Transverse colon (tissue), 4 donors: ENCODE measurements at regions not wholly inside any gene's neighbourhood (a gene's known extent, or its start where the extent isn't known, plus 50 kb on each side); places are given as distances from the start of the nearest gene placed in this dataset.

ENCODE experiments used
- DNase-seq: peaks from one replicate; pipeline ENCODE4 v3.0.0-alpha.2; 2019
- H3K27ac ChIP-seq, 4 donors: fragments of 200-600 bp; sonication (generic); 2 replicates each; pipeline ENCODE4 v1.5.1; 2016 to 2018; ENCODE audit warnings: inconsistent platforms in 4 of 4
- H3K27me3 ChIP-seq: fragments of 200-600 bp; sonication (generic); 2 replicates; pipeline ENCODE4 v1.5.1; 2017; ENCODE audit warnings: inconsistent platforms
- H3K36me3 ChIP-seq, 4 donors: fragments of 200-600 bp; sonication (generic); 2 replicates each; pipeline ENCODE4 v1.5.1; 2017 to 2019; ENCODE audit warnings: inconsistent platforms in 4 of 4
- H3K4me1 ChIP-seq, 4 donors: fragments of 200-600 bp; sonication (generic); 2 replicates each; pipeline ENCODE4 v1.5.1; 2017 to 2020; ENCODE audit warnings: inconsistent platforms in 4 of 4
- H3K4me3 ChIP-seq, 4 donors: fragments of 200-600 bp; sonication (generic); 1 replicate in 1 of 4; 2 replicates in 3 of 4; pipeline versions ENCODE4 v1.5.1 to v1.6.1; 2017 to 2019; ENCODE audit warnings: inconsistent platforms in 4 of 4
- H3K9me3 ChIP-seq, 2 donors: fragments of 200-600 bp; sonication (generic); 2 replicates each; pipeline ENCODE4 v1.5.1; 2017 to 2019; ENCODE audit warnings: inconsistent platforms in 2 of 2
- EP300 ChIP-seq: sonication (generic); formaldehyde crosslinking; IDR thresholded peaks from one replicate; pipeline ENCODE4 v1.6.1; 2017; ENCODE audit warnings: antibody characterized with exemption, low read depth
- POLR2A ChIP-seq: fragments of 450-650 bp; IDR thresholded peaks from one replicate; pipeline ENCODE4 v1.6.1; 2016; ENCODE audit warnings: antibody characterized with exemption, mild to moderate bottlenecking, moderate library complexity
- POLR2AphosphoS5 ChIP-seq, 3 donors: sonication (generic); formaldehyde crosslinking; IDR thresholded peaks; one replicate each; pipeline ENCODE4 v1.6.1; 2016; ENCODE audit warnings: antibody characterized with exemption in 3 of 3
- WGBS, 2 donors: methylation state at CpG; one replicate each; pipeline ENCODE4 v1.1.5; 2018; ENCODE audit warnings: low coverage in 1 of 2; 5-methylcytosine and 5-hydroxymethylcytosine counted together
- in situ Hi-C, 4 donors: fragments of 200-750 bp; cut with MboI; loops; one replicate each; pipeline versions ENCODE4 v1.15.0 to v1.15.1; 2017; ENCODE audit warnings: low sequenced_read_pairs in 3 of 4, low pct_ligation_motif_present in 1 of 4, low pct_unique_long_range_greater_than_20kb in 1 of 4
- intact Hi-C: fragments of 100-400 bp; cut with DNase I; formaldehyde crosslinking; loops from one replicate; pipeline ENCODE4 v1.15.1; 2023; ENCODE audit warnings: low total_unique reads
- TF ChIP-seq, protein P1 (sequence below), 5 experiments: fragments of 200-600 bp in 3 of 5; fragments of 450-650 bp in 2 of 5; sonication (generic) in 3 of 5; IDR thresholded peaks; 1 replicate in 2 of 5; 2 replicates in 3 of 5; pipeline ENCODE4 v1.5.1; 2016 to 2017; ENCODE audit warnings: antibody characterized with exemption in 5 of 5, inconsistent platforms in 3 of 5, mild to moderate bottlenecking in 2 of 5, moderate library complexity in 1 of 5

GRCh38 chr1:238826891-238827290, 559.5 kb upstream of the CHRM3 start:
- no peaks in the 10 kb centered on the region for H3K36me3 ChIP-seq
- no peaks in the 10 kb centered on the region for H3K4me1 ChIP-seq
- in situ Hi-C loops, result no loop called here
- intact Hi-C loops, result no loop called here
- H3K27ac ChIP-seq, result no peak overlapping the region
- H3K9me3 ChIP-seq, result peaks cover 0 to 8% of the 10 kb centered on the region in 2 donors
- no peak overlapping the region for H3K4me3 ChIP-seq
- DNase-seq, result no peak
- H3K27me3 ChIP-seq, result no peaks in the 10 kb centered on the region
- TF ChIP-seq EP300 (no peak), POLR2AphosphoS5 (IDR thresholded peaks at IDR 0.05) (no peak), POLR2A (no peak)
- TF ChIP-seq, protein P1, sequence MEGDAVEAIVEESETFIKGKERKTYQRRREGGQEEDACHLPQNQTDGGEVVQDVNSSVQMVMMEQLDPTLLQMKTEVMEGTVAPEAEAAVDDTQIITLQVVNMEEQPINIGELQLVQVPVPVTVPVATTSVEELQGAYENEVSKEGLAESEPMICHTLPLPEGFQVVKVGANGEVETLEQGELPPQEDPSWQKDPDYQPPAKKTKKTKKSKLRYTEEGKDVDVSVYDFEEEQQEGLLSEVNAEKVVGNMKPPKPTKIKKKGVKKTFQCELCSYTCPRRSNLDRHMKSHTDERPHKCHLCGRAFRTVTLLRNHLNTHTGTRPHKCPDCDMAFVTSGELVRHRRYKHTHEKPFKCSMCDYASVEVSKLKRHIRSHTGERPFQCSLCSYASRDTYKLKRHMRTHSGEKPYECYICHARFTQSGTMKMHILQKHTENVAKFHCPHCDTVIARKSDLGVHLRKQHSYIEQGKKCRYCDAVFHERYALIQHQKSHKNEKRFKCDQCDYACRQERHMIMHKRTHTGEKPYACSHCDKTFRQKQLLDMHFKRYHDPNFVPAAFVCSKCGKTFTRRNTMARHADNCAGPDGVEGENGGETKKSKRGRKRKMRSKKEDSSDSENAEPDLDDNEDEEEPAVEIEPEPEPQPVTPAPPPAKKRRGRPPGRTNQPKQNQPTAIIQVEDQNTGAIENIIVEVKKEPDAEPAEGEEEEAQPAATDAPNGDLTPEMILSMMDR (IDR thresholded peaks at IDR 0.05), result no peak

DNA sequence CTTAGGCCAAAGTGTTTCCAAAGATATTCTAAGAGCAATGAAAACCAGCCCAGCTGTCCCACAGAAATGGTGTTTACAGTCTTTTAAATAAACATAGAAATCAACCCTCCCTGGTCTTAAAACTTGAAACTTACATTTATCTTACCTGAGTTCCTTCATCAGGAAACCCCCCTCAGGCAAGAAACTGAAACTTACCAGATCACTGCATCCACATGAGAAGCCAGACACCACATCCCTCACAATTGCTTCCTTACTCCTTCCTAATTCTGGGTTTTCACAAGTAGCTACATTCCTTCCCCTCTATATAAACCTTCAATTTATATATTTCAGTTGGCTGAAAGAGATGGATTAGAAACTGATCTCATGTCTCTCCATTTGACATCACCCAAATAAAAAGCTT, 563.0 kb upstream of the CHRM3 start:
- intact Hi-C loops, result no loop called here
- Histone ChIP-seq H3K9me3 (no peaks in the 10 kb centered on the region), H3K27ac (no peak overlapping the region), H3K36me3 (no peaks in the 10 kb centered on the region), H3K27me3 (no peaks in the 10 kb centered on the region), H3K4me3 (no peak overlapping the region), H3K4me1 (no peaks in the 10 kb centered on the region)
- TF ChIP-seq, protein P1 (IDR thresholded peaks at IDR 0.05), result no peak
- no peak for TF ChIP-seq POLR2A
- no peak for TF ChIP-seq EP300
- no peak for TF ChIP-seq POLR2AphosphoS5 (IDR thresholded peaks at IDR 0.05)
- no peak for DNase-seq
- in situ Hi-C loops, result no loop called here

DNA sequence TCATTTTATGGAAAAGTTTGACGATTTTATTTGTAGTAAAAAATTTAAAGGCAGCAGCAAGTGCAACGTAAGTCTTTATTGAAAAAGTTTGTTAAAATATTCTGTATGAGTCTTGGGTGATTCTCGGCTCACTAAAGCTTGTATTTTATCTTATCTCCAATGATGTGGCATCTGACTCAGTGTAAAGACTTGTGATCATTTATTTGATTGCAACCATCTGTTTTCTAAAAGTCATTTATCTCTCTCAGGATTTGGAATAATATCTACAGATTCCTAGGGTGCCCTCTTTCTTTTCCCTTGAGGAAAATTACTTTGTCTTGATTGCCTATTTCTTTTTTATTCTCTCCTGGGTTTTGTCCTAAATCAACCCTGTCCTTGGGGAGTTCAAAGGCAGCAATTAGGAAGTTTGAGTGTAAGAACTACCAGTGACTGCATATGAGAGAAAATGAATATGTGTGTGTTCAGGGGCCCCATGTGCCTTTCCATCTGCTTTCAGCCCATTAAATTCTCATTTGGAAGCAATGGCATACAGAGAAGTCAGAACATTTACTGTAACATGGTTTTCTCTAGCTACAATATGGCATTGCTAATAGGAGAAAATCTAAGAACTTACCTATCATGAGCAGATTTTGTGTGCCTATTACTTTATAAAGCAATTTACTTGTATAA, 575.0 kb upstream of the CHRM3 start:
- 61 to 65% methylated on average over 3 of the region's 3 CpGs for WGBS, 2 donors

GRCh38 chr1:238790882-238791281, 595.5 kb upstream of the CHRM3 start:
- in situ Hi-C loops, result no loop called here
- Histone ChIP-seq H3K36me3 (no peaks in the 10 kb centered on the region), H3K4me3 (no peak overlapping the region), H3K9me3 (no peaks in the 10 kb centered on the region), H3K27me3 (no peaks in the 10 kb centered on the region), H3K4me1 (no peaks in the 10 kb centered on the region), H3K27ac (no peak overlapping the region)
- no peak for TF ChIP-seq POLR2A
- TF ChIP-seq, protein P1 (IDR thresholded peaks at IDR 0.05), result no peak
- no peak for TF ChIP-seq POLR2AphosphoS5 (IDR thresholded peaks at IDR 0.05)
- no peak for TF ChIP-seq EP300
- WGBS, 2 donors, result 84 to 90% methylated on average over 4 of the region's 4 CpGs
- intact Hi-C loops, result no loop called here
- no peak for DNase-seq

More for the DNA sequence above, 575.0 kb upstream of the CHRM3 start:
- no peaks in the 10 kb centered on the region for H3K36me3 ChIP-seq
- DNase-seq, result no peak
- H3K4me1 ChIP-seq, result no peaks in the 10 kb centered on the region
- intact Hi-C loops, result no loop called here
- in situ Hi-C loops, result no loop called here
- H3K27me3 ChIP-seq, result no peaks in the 10 kb centered on the region
- H3K4me3 ChIP-seq, result no peak overlapping the region
- TF ChIP-seq POLR2A (no peak), POLR2AphosphoS5 (IDR thresholded peaks at IDR 0.05) (no peak)
- H3K9me3 ChIP-seq, result no peaks in the 10 kb centered on the region
- H3K27ac ChIP-seq, result no peak overlapping the region
